ENCODE measurements at regions not wholly inside any gene's neighbourhood (a gene's known extent, or its start where the extent isn't known, plus 50 kb on each side); places are given as distances from the start of the nearest gene placed in this dataset.

- no peak overlapping the region for H4K5ac ChIP-seq (ENCODE audit: insufficient read length, low read depth, low read length)
- H3K56ac ChIP-seq (replicated peaks; ENCODE audit: insufficient read length, low read depth, low read length), result no peak overlapping the region
- TF ChIP-seq RFX5 (IDR thresholded peaks at IDR 0.05; ENCODE audit: borderline replicate concordance, low read depth, low read length) (no peak), CHD2 (IDR thresholded peaks at IDR 0.05; ENCODE audit: low read length) (no peak), RBBP5 (IDR thresholded peaks at IDR 0.05; ENCODE audit: borderline replicate concordance, low read depth, low read length) (no peak), TAF1 (IDR thresholded peaks at IDR 0.05; ENCODE audit: low read depth, low read length) (no peak), ATF2 (IDR thresholded peaks at IDR 0.05; ENCODE audit: low read length) (no peak)
- ChIA-PET CTCF (ENCODE audit: partially characterized antibody) (interaction anchor here (1.0 to 1.3 kb wide), 2 partner anchors 9 to 21 kb away, joined by 4 to 5 read pairs; no protein-coding TSS in a partner anchor), POLR2A (ENCODE audit: partially characterized antibody) (no interaction called here)
- no peak overlapping the region for H2AK5ac ChIP-seq (ENCODE audit: low read depth, low read length)
- H2BK5ac ChIP-seq (ENCODE audit: low read depth, low read length), result no peak overlapping the region
- no peaks in the 10 kb centered on the region for H3K9me3 ChIP-seq (ENCODE audit: insufficient read depth in 2 of 2, low read depth in 1 of 2, low read length in 1 of 2)
- no peak overlapping the region for H3K23ac ChIP-seq (ENCODE audit: insufficient read length)
- H3K79me2 ChIP-seq (ENCODE audit: control insufficient read depth in 1 of 2, insufficient read depth in 2 of 2, low read length in 2 of 2), result no peaks in the 10 kb centered on the region
- H3K14ac ChIP-seq (ENCODE audit: insufficient read length), result no peak overlapping the region
- H3K4me1 ChIP-seq (replicated peaks in 1 of 4; ENCODE audit: control insufficient read depth in 3 of 4, insufficient read depth in 4 of 4, low read length in 3 of 4), result no peaks in the 10 kb centered on the region
- no peak overlapping the region for H2BK15ac ChIP-seq (ENCODE audit: low read length)
- no peak overlapping the region for H3K18ac ChIP-seq (ENCODE audit: extremely low read depth, low read length)
- H2BK20ac ChIP-seq (ENCODE audit: low read length), result no peak overlapping the region
- H3K27ac ChIP-seq (ENCODE audit: low read depth, low read length), result no peak overlapping the region
- H3K4me3 ChIP-seq (ENCODE audit: extremely low read depth in 1 of 4, insufficient read depth in 2 of 4, low read depth in 3 of 4, low read length in 4 of 4), result no peak overlapping the region
- H3K79me1 ChIP-seq (ENCODE audit: low read depth, low read length), result no peaks in the 10 kb centered on the region
- 90% methylated on average over 17 of the region's 17 CpGs; no CpG with 5 or more reads in 1 of the 2 experiments for WGBS, 2 experiments (ENCODE audit: extremely low coverage in 1 of 2, insufficient coverage in 1 of 2, insufficient read length in 1 of 2, insufficient replicate concordance in 2 of 2, low coverage in 1 of 2, low lambda C conversion rate in 2 of 2, missing lambda C conversion rate in 1 of 2)
- no peak for FAIRE-seq
- H2BK12ac ChIP-seq (ENCODE audit: low read depth, low read length), result no peak overlapping the region
- no peak for DNase-seq (ENCODE audit: low read depth in 1 of 2, low spot score in 2 of 2)
- H3K4me2 ChIP-seq (ENCODE audit: insufficient read depth in 1 of 2, low read depth in 2 of 2, low read length in 2 of 2), result no peak overlapping the region
- no peak overlapping the region for H4K91ac ChIP-seq (replicated peaks; ENCODE audit: insufficient read length, low read length)
- no peak overlapping the region for H3K4ac ChIP-seq (replicated peaks; ENCODE audit: insufficient read length, low read depth, low read length)
- no peak overlapping the region for H2BK120ac ChIP-seq (replicated peaks; ENCODE audit: low read depth, low read length)
- no peak overlapping the region for H4K8ac ChIP-seq (ENCODE audit: extremely low read depth, insufficient read depth, low read length)
- no peak overlapping the region for H2AFZ ChIP-seq (ENCODE audit: low read length)
- no peaks in the 10 kb centered on the region for H3K27me3 ChIP-seq (replicated peaks in 1 of 4; ENCODE audit: control insufficient read depth in 3 of 4, extremely low read depth in 1 of 4, insufficient read depth in 3 of 4, low read length in 3 of 4)
- no peaks in the 10 kb centered on the region for H3K23me2 ChIP-seq (ENCODE audit: low read depth, low read length)
- H4K20me1 ChIP-seq (replicated peaks in 1 of 2; ENCODE audit: control insufficient read depth in 1 of 2, insufficient read depth in 2 of 2, low read length in 2 of 2), result no peaks in the 10 kb centered on the region
- H3K36me3 ChIP-seq (ENCODE audit: control insufficient read depth in 2 of 4, insufficient read depth in 4 of 4, low read length in 3 of 4), result no peaks in the 10 kb centered on the region
- no peak overlapping the region for H3K9ac ChIP-seq (replicated peaks in 1 of 4; ENCODE audit: extremely low read depth in 1 of 4, low read depth in 3 of 4, low read length in 3 of 4)
Measured at GRCh38 chr2:235432741-235433520, 60.9 kb upstream of the AGAP1 start.
